GM12872 (cell line): ENCODE measurements at regions not wholly inside any gene's neighbourhood (a gene's known extent, or its start where the extent isn't known, plus 50 kb on each side); places are given as distances from the start of the nearest gene placed in this dataset.

Experiments used
- TF ChIP-seq, protein P1 (sequence below): IDR thresholded peaks from 3 replicates; pipeline ENCODE4 v1.5.1; 2011; ENCODE audit warnings: low read depth, mild to moderate bottlenecking, low read length, moderate library complexity; ENCODE audit not compliant: insufficient read depth

DNA sequence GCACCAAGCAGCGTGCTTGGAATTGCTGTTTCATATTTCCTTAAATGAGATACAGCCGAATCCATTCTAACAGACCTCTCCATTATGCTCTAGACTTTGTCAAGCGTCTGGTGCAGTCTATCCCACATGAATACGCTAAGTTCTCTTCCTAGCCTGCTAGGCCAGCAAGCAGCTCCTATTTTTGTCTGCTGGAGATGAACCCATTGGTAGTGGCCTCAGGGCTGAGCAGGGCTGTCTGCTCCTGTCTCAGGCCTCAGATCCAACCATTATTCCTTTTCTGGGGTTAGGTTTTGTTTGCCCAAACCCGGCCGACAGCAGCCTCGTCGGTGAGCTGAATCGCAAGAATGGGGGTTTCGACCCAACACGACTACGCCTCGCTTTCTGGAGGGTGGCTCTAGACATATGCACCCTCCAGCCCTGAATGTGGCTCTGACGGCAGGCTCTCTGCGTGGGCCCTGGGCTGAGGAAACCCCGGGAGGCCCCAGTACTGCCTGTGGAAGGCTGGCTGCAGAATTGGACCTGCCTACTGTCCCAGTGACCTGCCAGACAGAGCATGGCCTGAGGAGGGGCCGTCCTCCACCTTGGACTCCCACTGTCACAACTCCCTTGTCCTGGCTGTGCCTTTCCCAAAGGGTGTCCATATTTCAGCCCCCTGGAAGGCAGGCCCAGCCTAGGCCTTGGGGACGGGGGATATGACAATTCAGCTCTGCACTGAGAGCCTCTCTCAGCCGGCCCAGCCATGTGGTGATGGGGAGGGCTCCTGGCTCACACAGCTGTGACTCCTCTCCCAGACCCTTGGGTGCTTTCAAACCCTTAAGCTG is 267.9 kb upstream of the TCERG1L start:
- TF ChIP-seq, protein P1, sequence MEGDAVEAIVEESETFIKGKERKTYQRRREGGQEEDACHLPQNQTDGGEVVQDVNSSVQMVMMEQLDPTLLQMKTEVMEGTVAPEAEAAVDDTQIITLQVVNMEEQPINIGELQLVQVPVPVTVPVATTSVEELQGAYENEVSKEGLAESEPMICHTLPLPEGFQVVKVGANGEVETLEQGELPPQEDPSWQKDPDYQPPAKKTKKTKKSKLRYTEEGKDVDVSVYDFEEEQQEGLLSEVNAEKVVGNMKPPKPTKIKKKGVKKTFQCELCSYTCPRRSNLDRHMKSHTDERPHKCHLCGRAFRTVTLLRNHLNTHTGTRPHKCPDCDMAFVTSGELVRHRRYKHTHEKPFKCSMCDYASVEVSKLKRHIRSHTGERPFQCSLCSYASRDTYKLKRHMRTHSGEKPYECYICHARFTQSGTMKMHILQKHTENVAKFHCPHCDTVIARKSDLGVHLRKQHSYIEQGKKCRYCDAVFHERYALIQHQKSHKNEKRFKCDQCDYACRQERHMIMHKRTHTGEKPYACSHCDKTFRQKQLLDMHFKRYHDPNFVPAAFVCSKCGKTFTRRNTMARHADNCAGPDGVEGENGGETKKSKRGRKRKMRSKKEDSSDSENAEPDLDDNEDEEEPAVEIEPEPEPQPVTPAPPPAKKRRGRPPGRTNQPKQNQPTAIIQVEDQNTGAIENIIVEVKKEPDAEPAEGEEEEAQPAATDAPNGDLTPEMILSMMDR = no peak

DNA sequence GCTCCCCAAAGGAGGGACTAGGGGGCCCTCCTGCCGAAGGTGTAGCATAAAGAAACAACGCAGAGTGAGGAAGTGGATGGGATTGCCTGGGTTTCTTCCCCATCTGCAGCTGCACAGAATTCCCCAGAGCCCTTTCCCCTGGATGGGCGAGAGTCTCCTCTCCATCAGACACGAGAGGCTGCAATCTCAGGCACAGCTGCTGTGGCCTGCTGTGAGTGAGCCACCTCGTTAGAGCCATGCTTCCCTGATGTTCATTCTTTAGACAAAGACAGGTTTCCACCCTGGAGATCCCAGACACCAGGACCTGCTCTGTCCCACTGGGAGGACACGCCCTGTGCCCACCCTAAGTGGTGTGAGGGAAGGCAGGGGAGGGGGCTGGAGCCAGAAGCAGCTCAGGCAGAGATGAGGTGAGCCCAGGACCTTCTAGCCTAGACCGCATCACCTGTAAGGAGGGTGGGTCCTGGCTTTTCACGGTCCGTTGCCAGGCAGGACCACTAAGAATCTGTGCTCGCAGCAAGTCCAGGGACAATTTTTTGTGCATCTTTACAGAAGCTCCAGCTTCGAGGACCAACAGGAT is 268.6 kb upstream of the TCERG1L start:
- TF ChIP-seq, protein P1 = no peak

DNA sequence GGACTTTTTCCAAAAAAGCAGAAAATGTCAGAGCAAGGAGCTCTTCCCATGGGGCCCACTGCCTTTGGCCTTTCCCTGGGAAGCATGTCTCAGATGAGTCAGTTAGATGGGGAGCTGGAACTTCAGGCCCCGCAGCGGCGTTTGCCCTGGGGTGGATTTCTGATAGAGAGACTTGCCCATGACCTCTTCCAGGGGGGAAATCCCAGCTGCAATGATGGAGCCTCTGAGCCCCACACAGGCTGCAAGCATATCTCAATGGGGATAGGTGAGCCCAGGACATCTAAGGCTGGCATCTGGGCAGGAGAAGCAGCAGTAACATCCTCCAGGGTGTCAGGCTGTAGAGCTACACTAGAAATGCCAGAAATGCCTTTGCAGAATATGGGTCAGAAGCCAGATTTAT is 269.2 kb upstream of the TCERG1L start:
- TF ChIP-seq, protein P1 = no peak

DNA sequence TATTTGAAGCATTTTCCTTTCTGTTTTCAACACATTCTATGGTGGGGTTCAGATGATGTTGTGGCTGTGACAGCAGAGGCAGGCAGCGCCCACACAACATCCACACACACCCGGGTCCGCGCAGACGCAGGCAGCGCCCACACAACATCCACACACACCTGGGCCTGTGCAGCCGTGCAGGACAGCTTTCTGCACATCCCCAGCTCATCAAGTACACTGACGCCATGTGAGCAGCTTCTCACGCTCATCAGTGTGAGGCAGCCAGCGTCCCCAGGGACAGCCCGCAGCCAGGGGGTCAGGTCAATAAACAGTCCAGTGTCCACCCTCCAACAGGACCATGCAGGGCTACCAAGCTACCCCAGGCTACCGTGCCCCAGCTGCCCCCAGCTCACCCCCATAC is 272.8 kb upstream of the TCERG1L start:
- TF ChIP-seq, protein P1 = no peak

DNA sequence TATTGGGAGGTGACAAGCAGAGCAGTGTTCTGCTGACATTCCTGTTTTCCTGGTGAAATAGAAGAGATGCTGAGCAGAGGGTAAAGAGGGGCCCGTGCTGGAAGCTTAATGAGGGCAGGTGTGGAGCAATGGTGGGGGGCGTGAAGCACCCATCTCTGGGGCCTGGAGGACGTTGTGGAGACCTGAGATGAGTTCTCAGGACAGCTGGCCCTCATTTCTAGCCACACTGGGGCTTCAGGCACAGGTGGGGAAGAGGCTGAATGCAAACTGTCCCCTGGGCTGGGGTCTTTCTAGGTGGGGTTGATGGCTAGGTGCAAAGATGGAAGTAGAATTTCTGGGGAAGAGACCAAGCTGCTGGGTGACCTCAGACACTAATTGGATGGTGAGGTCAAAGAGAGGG is 274.2 kb upstream of the TCERG1L start:
- TF ChIP-seq, protein P1 = no peak

DNA sequence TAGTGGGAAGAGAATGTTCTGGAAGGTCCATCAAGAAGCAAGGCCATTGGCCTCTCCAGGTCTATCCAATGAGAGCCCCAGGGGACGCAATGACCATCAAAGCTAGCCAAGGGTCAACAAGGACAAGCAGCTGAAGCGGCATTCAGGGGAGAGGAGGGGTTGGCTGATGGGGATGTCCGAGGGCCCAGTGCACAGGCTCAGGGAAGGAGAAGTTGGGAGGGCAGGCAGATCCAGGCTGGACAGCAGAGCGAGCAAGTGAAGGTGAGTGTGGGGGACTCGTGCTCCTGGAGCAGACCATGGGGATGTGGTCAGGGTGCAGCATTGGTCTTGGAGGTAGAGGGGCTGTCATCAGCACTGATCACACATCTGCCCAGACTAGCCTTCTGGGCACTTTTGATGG is 275.4 kb upstream of the TCERG1L start:
- TF ChIP-seq, protein P1 = no peak

DNA sequence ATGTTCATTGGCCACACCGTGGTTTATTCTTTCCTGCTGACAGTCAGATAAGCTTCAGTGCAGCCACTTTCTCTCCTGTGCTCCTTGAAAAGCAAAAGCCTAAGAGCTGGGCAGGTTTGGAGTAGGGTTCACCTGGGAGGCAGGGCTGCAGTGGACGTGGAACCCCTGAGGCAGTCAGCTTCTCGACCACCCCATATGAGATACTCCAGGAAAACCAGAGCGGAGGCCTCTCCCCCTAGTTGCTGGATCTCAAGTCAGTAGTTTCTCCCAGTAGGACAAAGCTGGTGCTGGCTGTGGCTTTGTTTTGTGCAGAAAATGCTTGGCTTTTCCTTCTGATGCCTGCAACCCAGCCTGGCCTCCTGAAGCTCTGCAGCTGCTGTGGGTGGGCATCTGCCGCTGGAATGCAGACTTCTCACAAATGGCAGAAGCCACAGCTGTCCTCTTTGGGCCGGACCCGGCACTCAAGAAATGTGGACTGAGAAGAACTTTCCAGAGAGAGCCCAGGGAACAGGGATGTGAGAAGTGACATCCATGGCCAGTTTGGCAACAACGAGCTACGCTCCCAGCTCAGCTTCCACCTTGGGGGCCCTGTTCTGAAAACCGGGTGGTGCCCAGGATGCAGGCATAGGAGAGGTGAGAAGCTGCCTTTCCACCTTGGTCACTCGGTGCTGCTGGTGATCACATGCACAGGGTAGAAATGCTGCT is 276.6 kb upstream of the TCERG1L start:
- TF ChIP-seq, protein P1 = no peak
